Activated CD4-positive, alpha-beta T cell treated with anti-CD3 and anti-CD28 coated beads, Interleukin-2, Interleukin-6, amounts not matched to agents 100 ng/mL and 50 ng/mL, durations not matched to agents 16 hours and 8 hours (primary cell): ENCODE measurements at regions not wholly inside any gene's neighbourhood (a gene's known extent, or its start where the extent isn't known, plus 50 kb on each side); places are given as distances from the start of the nearest gene placed in this dataset.
"Not testable (repeated sequence)": the region's sequence is repeated elsewhere in the genome, so short reads cannot be mapped to it uniquely, and the experiment has no call there.

Source experiments
- DNase-seq: peaks from one replicate; pipeline ENCODE4 v3.0.0-alpha.2; 2020

DNA sequence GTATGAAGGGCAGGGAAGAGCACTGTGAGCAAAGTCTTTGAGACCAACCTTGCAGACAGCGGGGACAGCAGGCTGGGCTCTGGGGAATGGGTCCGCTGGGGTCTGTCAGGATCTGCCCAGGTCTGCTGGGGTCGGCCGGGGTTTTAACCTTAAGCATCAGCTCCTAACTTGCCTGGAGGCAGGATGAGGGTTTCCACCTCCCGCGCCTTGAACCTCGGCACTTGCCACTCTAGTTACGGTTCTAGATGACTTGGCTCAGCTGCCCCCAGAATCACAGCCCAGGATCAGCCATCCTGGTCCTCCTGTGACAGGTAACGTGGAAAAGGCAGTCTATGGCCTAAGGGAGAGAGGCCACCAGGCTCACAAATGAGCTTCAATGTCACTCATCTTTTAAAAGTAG lies 50.4 kb upstream of the CACUL1 start:
- no peak for DNase-seq

DNA sequence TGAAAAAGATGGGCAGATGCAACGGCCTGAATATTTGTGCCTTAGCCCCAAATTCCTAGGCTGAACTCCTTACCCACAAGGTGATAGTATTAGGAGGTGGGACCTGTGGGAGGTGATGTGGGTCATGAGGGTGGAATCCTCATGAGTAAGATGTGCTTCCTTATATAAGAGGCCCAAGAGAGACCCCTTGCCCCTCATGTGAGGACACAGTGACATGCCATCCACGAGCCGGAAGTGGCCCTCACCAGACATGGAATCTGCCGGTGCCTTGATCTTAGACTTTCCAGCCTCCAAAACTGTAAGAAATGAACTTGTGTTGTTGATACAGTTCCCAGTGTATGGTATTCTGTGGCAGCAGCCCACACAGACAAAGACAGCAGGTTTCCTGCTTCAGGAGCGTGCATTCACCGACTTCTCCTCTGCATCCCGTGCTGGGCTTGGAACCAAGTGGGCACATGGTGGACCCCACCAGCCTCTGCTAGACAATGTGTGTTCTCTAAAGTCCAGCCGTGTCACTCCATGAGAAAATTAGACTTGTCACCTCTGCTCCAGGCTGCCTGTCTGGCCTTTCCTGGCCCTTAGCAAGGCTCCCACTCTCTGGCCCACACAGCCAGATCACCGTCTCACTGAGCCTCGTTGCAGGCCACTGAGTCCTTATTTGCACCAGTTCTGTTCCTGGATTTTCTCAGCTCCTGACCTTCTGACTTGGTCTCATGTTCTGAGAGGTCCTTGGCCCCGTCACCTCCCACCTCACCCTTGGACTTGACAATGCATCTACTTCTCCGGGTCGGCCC lies 52.9 kb upstream of the CACUL1 start:
- no peak for DNase-seq

DNA sequence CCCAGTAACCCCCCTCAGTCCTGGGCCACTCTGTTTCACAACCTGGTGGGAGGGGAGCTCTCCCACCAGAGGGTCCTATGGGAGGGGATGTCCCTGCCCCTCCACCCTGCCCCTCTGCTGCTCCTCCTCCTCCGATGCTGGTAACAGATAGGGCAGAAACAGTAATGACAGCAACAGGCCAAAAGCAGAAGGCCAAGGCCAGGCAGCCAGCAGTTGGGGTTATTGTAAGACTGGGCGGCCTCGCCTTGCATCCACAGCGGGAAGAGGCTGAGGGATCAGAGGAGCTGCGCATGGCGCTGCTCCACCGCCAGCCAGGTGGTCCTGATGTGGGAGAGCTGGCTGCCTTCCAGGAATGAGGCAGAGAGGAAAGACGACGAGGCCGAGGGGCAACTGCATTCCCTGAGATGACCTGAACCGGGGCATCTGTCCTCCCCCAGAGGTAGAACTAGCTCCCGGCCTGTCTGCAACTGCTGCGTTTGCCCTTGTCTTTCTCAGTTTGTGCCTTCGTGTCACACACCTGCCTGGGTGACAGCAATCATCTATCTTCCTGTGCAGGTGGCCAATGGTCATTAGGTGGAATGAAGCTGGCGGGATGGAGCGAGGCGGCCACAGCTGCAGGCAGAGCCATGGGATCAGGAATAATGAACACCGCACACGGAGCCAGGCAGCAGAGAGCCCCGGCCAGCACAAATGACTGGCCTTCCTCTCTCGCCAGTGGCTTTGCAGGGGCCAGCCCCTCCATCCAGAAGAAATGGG lies 54.0 kb upstream of the CACUL1 start:
- DNase-seq = no peak

DNA sequence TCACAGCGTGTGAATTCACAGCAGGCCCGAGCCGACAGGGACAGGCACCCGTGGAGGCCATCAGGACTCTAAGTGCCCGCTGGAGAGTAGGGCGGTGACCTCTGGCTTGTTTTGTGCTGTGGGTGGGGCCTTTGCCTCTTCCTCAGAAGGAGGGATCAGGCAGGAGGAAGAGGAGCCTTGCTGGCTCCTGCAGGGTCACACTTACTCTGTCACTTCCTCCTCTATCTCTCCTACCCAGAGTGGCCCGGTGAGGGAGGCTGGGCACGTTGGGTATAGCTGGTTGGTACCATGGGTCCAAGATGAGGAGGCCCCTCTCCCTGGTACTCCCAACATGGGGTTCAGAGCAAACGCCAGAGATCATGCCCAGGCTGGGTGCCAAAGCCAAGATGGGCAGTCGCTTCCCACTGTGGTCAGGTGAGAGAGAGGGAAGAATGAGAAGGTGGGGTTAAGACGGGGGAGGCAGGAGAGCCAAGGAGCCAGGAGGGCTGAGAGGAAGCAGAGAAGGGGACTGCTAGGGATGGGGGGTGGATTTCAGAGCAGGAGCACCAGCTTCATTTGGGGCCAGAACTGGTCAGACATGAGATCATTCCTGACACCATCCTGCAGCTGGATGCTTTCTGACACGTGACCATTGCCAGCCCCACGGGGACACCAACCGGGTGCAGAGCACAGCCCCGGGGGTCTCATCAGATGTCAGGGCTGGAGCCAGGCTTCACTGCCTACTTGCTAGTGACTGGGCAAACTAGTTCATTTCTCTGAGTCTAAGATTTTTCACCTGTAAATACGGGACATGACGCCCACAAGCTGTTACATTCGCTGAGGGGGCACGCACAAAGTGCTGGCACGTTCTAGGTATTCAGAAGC lies 54.8 kb upstream of the CACUL1 start:
- no peak for DNase-seq

DNA sequence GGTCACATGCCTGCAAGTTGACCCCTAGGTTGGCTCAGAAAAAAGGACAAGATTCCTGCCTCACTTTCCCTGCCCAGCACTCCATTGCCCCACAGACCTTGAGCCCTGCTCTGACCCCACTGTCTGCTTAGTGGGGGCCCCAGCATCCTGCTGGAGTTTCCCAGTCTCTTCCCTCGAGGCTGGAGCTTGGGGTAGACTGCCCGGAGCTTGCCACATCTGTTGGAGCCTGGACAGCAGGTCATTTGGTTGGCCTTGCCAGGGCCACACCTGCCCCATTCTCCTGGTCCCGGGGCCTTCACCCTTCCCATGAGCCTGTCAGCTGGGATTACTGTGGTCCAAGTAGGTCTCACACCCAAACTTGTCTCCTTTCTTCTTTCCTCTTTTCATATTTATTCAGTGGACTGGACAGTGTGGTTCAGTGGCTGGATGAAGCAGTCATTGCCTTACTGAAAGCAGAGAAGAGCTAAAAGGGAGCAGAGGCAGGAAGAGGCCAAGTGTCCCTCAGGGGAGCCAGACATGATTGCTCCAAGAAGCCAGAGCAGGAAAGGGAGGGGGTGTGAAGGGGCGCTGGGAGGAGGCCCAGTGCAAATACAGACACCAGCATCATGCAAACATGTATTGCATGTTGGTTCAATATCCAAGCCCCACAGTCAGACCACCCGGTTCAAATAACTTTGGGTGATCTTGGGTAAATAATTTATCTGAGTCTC lies 56.2 kb upstream of the CACUL1 start:
- DNase-seq = no peak

DNA sequence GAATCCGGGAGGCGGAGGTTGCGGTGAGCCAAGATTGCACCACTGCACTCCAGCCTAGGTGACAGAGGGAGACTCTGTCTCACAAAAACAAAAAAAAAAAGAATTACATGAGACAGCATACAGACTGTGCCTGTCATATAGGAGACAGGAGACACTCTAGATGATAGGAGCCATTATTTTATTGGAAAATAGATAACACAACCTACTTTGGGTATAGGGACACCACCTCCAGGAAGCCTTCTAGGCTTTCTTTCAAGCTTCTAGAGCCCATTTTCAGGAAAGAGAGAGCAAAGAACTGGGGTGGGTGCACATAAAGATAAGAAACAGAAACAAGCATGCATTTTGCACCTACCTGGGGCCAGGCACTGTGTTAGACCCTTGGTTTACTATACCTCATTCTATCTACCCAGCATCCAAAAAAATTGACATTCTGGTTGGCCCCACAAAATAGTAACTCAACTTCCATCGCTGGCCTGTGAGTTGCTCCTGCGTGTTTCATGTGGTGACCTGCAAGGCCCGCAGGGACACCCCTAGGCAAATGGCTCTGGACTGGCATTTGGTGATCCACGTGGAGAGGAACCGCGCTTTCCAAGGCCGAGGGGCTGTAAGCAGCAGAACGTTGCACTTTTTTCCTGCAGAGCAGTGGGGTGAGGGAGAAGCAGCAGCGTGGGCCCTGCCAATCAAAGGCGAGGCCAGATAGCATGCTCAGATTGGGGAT lies 57.1 kb upstream of the CACUL1 start:
- no peak for DNase-seq

DNA sequence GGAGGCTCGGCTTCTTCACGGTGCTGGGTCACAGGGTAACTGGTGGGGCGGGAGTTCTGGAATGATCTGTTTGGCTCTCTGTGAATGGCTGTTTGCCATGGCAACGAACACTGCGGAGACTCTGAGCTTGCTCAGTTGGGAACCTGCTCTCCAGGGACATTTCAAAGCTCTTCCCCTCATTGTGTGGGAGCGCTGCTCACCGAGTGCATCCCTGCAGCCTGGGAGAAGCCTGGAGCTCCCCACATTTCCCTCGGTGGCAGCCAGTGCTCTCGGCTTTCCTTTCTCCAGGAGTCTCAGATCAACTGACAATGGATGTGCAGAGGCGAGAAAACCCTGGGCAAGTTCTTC lies 57.6 kb upstream of the CACUL1 start:
- DNase-seq = no peak

DNA sequence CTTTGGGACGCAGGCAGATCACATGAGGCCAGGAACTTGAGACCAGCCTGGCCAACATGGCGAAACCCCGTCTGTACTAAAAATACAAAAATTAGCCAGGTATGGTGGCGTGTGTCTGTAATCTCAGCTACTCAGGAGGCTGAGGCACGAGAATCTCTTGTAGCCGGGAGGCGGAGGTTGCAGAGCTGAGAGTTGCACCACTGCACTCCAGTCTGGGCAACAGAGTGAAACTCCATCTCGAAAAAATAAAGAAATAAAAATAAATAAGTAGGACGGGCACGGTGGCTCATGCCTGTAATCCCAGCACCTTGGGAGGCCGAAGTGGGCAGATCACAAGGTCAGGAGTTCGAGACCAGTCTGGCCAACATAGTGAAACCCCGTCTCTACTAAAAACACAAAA lies 58.2 kb upstream of the CACUL1 start:
- not testable (repeated sequence) for DNase-seq

DNA sequence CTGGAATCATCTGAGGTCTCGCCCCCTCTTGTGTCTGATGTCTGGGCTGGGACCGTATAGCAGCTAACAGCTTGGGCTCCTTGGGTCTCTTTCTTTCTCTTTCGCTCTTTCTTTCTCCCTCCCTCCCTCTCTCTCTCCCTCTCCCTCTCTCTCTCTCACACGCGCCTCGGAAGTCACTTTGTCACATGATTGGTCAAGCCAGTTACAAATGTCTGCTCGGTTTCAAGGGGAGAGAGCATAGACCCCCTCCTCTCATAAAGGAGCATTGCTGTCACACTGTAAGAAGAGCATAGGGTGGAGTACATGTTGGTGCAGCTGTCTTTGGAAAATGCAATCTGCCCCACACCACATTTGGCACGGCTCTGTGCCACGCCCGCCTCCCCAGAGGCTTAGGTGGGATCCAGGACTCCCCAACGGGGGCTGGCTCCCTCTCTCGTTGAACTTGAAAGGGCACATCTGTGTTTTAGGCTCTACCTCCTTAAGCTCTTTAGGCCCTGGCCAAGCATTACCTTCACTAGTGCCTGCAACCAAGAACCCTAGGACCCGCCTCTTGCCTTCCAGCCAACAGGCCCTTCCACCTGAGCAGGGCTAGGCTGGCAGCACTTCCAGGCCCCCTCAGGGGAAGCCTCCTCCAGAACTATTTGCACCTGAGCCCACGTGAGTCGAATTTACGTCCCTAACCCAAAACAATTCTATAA lies 61.9 kb upstream of the CACUL1 start:
- DNase-seq = no peak

- no peak for DNase-seq
These were observed 62.7 kb upstream of the CACUL1 start for GRCh38 chr10:118817328-118818068.

DNA sequence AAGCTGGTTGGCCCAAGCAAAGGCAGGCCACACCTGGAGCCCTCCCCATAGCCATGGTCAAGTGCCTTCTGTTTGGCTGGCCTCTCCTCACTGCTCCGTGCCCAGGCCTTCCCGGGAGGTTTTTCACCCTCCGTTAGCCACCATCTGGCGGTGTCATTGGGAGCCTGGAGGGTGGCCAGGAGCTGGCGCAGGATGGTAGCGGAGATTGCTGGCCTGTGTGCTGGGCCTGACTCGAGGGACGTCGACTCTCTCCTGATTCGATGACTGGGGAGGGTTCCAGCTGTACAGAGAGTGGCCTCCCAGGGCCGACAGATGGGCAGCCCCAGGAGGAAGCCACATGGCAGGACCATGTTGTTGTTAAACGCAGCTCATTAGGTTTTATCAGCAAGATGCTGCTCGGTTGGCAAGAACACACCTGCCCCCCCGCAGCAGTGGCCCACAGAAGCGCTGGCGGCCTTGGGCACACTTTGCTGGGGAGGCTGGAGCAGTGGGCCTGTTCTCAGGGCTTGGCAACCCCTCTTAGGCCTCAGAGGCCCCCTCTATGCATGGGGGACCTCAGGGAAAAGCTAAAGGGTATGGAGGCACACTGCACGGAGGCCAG lies 64.0 kb upstream of the CACUL1 start:
- no peak for DNase-seq

DNA sequence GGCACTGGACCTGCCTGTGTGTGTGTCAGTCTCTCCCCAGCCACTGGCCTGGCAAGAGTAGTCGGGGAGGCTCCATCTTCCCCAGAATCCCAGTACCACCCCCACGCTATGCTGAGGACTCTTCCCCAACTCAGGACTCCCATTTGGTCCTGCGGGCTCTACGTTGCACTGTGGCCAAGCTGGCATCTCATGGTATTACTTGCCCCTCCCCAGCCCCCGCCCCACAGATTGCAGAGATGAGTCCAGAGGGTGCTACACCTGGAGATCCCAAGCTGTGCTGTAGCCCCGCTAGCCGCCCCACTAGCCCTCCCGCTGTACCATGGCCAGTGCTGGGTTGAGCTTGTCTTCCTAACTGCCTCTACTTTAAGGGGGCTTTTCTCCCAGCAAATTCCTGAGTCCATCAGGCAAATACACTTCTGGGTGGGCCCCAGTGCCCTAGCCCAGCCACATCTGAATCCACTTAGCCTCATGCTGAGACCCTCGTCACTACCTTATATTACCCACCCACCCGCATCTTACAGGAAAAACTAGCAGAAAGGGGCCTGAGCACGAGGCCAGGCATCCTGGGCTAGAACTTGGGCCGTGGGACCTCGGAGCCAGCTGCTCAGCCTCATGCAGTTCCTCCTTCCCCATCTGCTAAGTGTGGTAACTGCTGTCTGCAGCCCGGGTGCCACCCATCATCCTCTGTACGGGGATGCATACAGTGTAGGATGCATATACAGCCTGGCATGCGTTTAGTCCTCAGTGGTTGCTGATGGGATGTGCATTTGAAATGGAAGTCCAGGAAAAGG lies 65.8 kb upstream of the CACUL1 start:
- DNase-seq = no peak

DNA sequence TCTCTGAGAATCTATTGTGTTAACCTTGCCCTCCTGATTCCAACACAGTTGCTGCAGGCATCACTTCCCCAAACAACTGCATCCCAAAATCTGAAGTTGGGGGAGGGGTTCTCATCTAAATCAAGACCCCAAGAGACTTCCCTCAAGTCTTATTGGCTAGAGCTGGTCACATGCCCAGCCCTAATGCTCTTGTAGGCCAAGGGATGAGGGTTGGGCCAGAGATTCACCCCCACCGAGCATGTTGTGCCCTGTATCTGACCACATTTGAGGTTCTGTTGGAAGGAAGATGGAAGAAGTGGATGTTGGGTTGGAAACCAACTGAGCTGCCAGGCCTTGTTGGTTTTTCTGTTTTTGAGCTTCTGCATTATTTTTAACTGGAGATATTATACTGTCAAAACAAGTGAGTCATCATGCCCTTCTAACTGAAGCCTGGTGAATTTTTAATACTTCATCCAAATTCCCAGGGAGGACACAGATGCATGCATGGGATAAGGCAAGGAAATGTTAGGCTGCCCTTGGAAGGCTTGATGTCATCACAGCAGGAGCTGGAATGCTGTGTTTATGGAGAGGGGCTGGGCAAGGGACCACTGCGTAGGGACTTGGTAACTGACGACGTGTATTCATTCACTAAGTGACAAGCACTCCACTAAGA lies 68.6 kb upstream of the CACUL1 start:
- DNase-seq = no peak

GRCh38 chr10:118827053-118827452 lies 72.3 kb upstream of the CACUL1 start:
- DNase-seq = no peak

DNA sequence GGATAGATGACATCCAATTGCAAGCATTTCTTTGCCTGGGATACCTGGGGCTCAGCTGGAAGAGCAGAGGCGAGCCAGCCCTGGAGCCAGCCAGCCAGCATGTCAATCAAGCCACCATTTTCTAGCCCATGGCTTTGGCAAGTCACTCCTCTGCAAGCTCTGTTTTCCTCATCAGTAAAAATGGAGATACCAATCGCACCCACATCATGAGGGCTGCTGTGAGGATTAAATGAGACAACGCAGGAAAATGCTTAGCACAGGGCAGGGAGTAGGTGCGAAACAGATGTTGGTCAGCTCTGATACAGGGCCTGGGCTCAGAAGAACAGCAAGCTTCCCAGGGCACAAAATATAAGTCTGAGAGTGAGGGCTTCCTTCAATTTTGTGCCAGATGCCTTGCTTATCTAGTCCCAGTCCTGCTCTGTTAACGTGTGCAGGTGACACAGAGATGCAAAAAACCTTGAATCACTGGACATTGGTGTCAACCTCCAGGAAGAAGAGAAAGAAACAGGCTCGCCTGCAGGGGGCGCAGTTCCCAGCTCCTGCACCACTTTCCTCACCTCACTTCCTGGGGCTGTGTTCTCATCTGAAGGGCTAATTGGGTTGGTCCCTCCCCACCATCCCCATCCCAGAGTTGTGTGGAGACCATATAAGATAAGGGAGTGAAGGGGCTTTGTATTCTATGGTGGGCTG lies 72.8 kb upstream of the CACUL1 start:
- DNase-seq = no peak

- no peak for DNase-seq
These were observed 77.5 kb upstream of the CACUL1 start for GRCh38 chr10:118832241-118832651.

GRCh38 chr10:118834370-118834769 lies 79.6 kb upstream of the CACUL1 start:
- DNase-seq = not testable (repeated sequence)

- DNase-seq = no peak
These were observed 81.0 kb upstream of the CACUL1 start for GRCh38 chr10:118835682-118836326.
